Endodermal cell (in vitro differentiated cells): ENCODE measurements at regions not wholly inside any gene's neighbourhood (a gene's known extent, or its start where the extent isn't known, plus 50 kb on each side); places are given as distances from the start of the nearest gene placed in this dataset.

Source experiments
- DNase-seq: peaks from one replicate; pipeline ENCODE4 v3.0.0-alpha.2; 2017
- H3K27ac ChIP-seq: 2 replicates; pipeline ENCODE4 v1.5.1; 2013; ENCODE audit warnings: mild to moderate bottlenecking, low read depth, low read length, moderate library complexity
- H3K27me3 ChIP-seq: 2 replicates; pipeline ENCODE4 v1.6.1; 2013; ENCODE audit warnings: mild to moderate bottlenecking, low read length, moderate library complexity; ENCODE audit not compliant: insufficient read depth, control insufficient read depth, poor library complexity, severe bottlenecking
- H3K36me3 ChIP-seq: 2 replicates; pipeline ENCODE4 v1.7.0; 2013; ENCODE audit warnings: mild to moderate bottlenecking, low read length, moderate library complexity; ENCODE audit not compliant: control insufficient read depth, insufficient read depth
- H3K4me1 ChIP-seq: one replicate; pipeline ENCODE4 v1.7.0; 2013; ENCODE audit warnings: low read length; ENCODE audit not compliant: control insufficient read depth, insufficient read depth
- H3K4me3 ChIP-seq: 2 replicates; pipeline ENCODE4 v1.5.1; 2013; ENCODE audit warnings: mild to moderate bottlenecking, low read length, moderate library complexity
- H3K9ac ChIP-seq: 2 replicates; pipeline ENCODE4 v1.6.1; 2013; ENCODE audit warnings: mild to moderate bottlenecking, low read length, moderate library complexity; ENCODE audit not compliant: poor library complexity, severe bottlenecking; ENCODE audit errors: extremely low read depth
- H3K9me3 ChIP-seq: 2 replicates; pipeline ENCODE4 v1.6.1; 2013; ENCODE audit warnings: mild to moderate bottlenecking, low read length, moderate library complexity; ENCODE audit not compliant: control insufficient read depth
- H3K27ac Mint-ChIP-seq: 2 replicates; pipeline ENCODE4 v1.8.0; 2020; ENCODE audit warnings: mixed read lengths
- H3K27me3 Mint-ChIP-seq: 2 replicates; pipeline ENCODE4 v1.8.0; 2021; ENCODE audit warnings: mild to moderate bottlenecking, mixed read lengths; ENCODE audit not compliant: insufficient read depth
- H3K36me3 Mint-ChIP-seq: 2 replicates; pipeline ENCODE4 v1.8.0; 2020; ENCODE audit warnings: low read depth, mixed read lengths
- H3K4me1 Mint-ChIP-seq: 2 replicates; pipeline ENCODE4 v1.8.0; 2020; ENCODE audit warnings: mixed read lengths
- H3K4me3 Mint-ChIP-seq: 2 replicates; pipeline ENCODE4 v1.8.0; 2020; ENCODE audit warnings: mild to moderate bottlenecking, moderate library complexity, mixed read lengths
- H3K9me3 Mint-ChIP-seq: 2 replicates; pipeline ENCODE4 v1.8.0; 2020; ENCODE audit warnings: mild to moderate bottlenecking, mixed read lengths
- CTCF ChIP-seq: fragments of 200-600 bp; sonication (generic); conservative IDR thresholded peaks from 2 replicates; pipeline ENCODE4 v1.5.0; 2021; ENCODE audit warnings: antibody characterized with exemption, mild to moderate bottlenecking
- WGBS, 2 experiments: methylation state at CpG; one replicate each; pipeline versions ENCODE4 v1.1.5 to v1.1.7; 2013; ENCODE audit warnings: missing lambda C conversion rate in 2 of 2, mixed read lengths in 1 of 2; ENCODE audit not compliant: insufficient coverage in 1 of 2, insufficient read length in 1 of 2; 5-methylcytosine and 5-hydroxymethylcytosine counted together

- no peaks in the 10 kb centered on the region for H3K27me3 ChIP-seq
- 88 to 95% methylated on average over 5 to 6 of the region's 6 CpGs for WGBS, 2 experiments
- H3K9ac ChIP-seq = no peak overlapping the region
- TF ChIP-seq CTCF = no peak
- no peaks in the 10 kb centered on the region for H3K9me3 ChIP-seq
- peaks cover 13% of the 10 kb centered on the region for H3K27me3 Mint-ChIP-seq
- peaks cover 12% of the 10 kb centered on the region for H3K4me1 Mint-ChIP-seq
- H3K36me3 ChIP-seq = no peaks in the 10 kb centered on the region
- no peaks in the 10 kb centered on the region for H3K9me3 Mint-ChIP-seq
- no peaks in the 10 kb centered on the region for H3K4me1 ChIP-seq
- no peak overlapping the region for H3K4me3 Mint-ChIP-seq
- H3K36me3 Mint-ChIP-seq = no peaks in the 10 kb centered on the region
- H3K27ac Mint-ChIP-seq = no peak overlapping the region
- DNase-seq = no peak
- no peak overlapping the region for H3K4me3 ChIP-seq
- no peak overlapping the region for H3K27ac ChIP-seq
Measured at GRCh38 chr6:33875141-33875581, 71.4 kb upstream of the MLN start.

- WGBS, 2 experiments = 96 to 99% methylated on average over 9 to 17 of the region's 17 CpGs
- H3K36me3 Mint-ChIP-seq = no peaks in the 10 kb centered on the region
- no peak overlapping the region for H3K9ac ChIP-seq
Measured at GRCh38 chr6:33874136-33874760, 70.4 kb upstream of the MLN start.

DNA sequence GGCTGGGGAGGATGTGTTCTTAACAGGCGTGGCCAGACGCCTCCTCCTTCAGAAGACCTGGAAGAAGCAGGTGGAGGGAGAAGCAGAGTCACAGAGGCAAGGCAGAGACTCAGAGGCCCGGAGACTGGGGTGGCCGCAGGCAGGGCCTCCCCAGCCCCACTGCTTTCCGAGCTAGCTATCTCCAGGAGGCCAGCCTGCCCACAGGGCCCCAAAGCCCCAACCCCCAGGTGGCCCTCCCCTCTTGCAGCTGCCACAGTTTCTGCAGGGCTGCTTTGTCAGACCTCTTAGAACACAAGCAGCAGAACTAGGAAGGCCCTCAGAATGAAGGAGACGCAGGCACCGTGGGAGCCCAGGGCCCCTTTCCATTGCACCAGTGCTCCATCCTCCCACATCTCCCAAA, 69.0 kb upstream of the MLN start:
- no peak overlapping the region for H3K27ac Mint-ChIP-seq
- peaks cover 15% of the 10 kb centered on the region for H3K27me3 Mint-ChIP-seq
- no peaks in the 10 kb centered on the region for H3K9me3 Mint-ChIP-seq
- H3K27me3 ChIP-seq = no peaks in the 10 kb centered on the region
- no peaks in the 10 kb centered on the region for H3K4me1 ChIP-seq
- H3K36me3 Mint-ChIP-seq = no peaks in the 10 kb centered on the region
- H3K4me3 Mint-ChIP-seq = no peak overlapping the region
- H3K9me3 ChIP-seq = no peaks in the 10 kb centered on the region
- H3K4me1 Mint-ChIP-seq = peaks cover 10% of the 10 kb centered on the region
- no peak for TF ChIP-seq CTCF
- DNase-seq = no peak
- H3K36me3 ChIP-seq = no peaks in the 10 kb centered on the region
- H3K27ac ChIP-seq = no peak overlapping the region
- 92 to 96% methylated on average over 4 to 7 of the region's 7 CpGs for WGBS, 2 experiments
- H3K9ac ChIP-seq = no peak overlapping the region
- no peak overlapping the region for H3K4me3 ChIP-seq

More at GRCh38 chr6:33874136-33874760, 70.4 kb upstream of the MLN start:
- Histone ChIP-seq H3K4me1 (no peaks in the 10 kb centered on the region), H3K4me3 (no peak overlapping the region), H3K27me3 (no peaks in the 10 kb centered on the region), H3K27ac (no peak overlapping the region), H3K9me3 (no peaks in the 10 kb centered on the region), H3K36me3 (no peaks in the 10 kb centered on the region)
- no peak overlapping the region for H3K27ac Mint-ChIP-seq
- peaks cover 12% of the 10 kb centered on the region for H3K4me1 Mint-ChIP-seq
- TF ChIP-seq CTCF = no peak
- DNase-seq = no peak
- no peaks in the 10 kb centered on the region for H3K9me3 Mint-ChIP-seq
- no peak overlapping the region for H3K4me3 Mint-ChIP-seq
- H3K27me3 Mint-ChIP-seq = peaks cover 15% of the 10 kb centered on the region
